Cardiac muscle cell (in vitro differentiated cells and primary cell): ENCODE measurements at regions not wholly inside any gene's neighbourhood (a gene's known extent, or its start where the extent isn't known, plus 50 kb on each side); places are given as distances from the start of the nearest gene placed in this dataset.

Experiments
- DNase-seq, 2 donors: peaks; one replicate each; pipeline versions ENCODE4 v3.0.0 to v3.0.0-alpha.2; 2010 to 2017; ENCODE audit warnings: low read depth in 1 of 2, low spot score in 1 of 2
- H3K27ac ChIP-seq: fragments of 200-600 bp; sonication (generic); 2 replicates; pipeline ENCODE4 v1.5.1; 2016
- H3K27me3 ChIP-seq: fragments of 200-600 bp; sonication (generic); 2 replicates; pipeline ENCODE4 v1.6.0; 2016; ENCODE audit warnings: control low read depth
- H3K36me3 ChIP-seq: fragments of 200-600 bp; sonication (generic); 2 replicates; pipeline ENCODE4 v1.5.1; 2016; ENCODE audit warnings: control low read depth
- H3K4me1 ChIP-seq: fragments of 200-600 bp; sonication (generic); 2 replicates; pipeline ENCODE4 v1.8.1; 2017; ENCODE audit warnings: low read depth, mild to moderate bottlenecking, mixed run types
- H3K4me3 ChIP-seq: fragments of 200-600 bp; sonication (generic); 2 replicates; pipeline ENCODE4 v1.5.1; 2016; ENCODE audit warnings: mild to moderate bottlenecking
- H3K9me3 ChIP-seq: fragments of 200-600 bp; sonication (generic); 2 replicates; pipeline ENCODE4 v1.5.1; 2017; ENCODE audit warnings: low read depth, mild to moderate bottlenecking, control low read depth
- TF ChIP-seq, protein P1 (sequence below): IDR thresholded peaks from 2 replicates; pipeline ENCODE4 v1.5.1; 2012; ENCODE audit warnings: low read depth, mild to moderate bottlenecking, low read length

DNA sequence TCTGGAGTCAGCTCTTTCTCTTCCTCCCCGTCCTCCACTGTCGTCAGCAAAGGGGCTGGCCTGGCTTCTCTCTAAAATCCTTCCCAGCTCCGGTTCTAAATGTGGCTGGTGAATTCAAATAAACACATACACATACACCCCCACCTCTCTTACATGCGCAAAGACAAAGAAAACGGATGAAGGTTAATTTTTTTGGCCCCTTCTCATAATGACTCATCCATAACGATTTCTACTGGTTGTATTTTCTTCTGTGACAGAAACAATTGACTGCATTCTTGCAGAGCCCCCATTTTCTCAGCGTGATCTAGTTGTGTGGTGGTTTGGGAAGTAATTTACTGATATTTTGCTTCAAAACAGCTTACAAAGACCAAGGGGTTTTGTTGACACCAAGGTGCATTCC, 130.0 kb upstream of the NTM start:
- no peak overlapping the region for H3K4me3 ChIP-seq
- no peak for DNase-seq
- H3K27ac ChIP-seq: no peak overlapping the region
- H3K27me3 ChIP-seq: no peaks in the 10 kb centered on the region
- TF ChIP-seq, protein P1, sequence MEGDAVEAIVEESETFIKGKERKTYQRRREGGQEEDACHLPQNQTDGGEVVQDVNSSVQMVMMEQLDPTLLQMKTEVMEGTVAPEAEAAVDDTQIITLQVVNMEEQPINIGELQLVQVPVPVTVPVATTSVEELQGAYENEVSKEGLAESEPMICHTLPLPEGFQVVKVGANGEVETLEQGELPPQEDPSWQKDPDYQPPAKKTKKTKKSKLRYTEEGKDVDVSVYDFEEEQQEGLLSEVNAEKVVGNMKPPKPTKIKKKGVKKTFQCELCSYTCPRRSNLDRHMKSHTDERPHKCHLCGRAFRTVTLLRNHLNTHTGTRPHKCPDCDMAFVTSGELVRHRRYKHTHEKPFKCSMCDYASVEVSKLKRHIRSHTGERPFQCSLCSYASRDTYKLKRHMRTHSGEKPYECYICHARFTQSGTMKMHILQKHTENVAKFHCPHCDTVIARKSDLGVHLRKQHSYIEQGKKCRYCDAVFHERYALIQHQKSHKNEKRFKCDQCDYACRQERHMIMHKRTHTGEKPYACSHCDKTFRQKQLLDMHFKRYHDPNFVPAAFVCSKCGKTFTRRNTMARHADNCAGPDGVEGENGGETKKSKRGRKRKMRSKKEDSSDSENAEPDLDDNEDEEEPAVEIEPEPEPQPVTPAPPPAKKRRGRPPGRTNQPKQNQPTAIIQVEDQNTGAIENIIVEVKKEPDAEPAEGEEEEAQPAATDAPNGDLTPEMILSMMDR: no peak
- peaks cover 22% of the 10 kb centered on the region for H3K4me1 ChIP-seq
- H3K36me3 ChIP-seq: no peaks in the 10 kb centered on the region
- H3K9me3 ChIP-seq: no peaks in the 10 kb centered on the region

DNA sequence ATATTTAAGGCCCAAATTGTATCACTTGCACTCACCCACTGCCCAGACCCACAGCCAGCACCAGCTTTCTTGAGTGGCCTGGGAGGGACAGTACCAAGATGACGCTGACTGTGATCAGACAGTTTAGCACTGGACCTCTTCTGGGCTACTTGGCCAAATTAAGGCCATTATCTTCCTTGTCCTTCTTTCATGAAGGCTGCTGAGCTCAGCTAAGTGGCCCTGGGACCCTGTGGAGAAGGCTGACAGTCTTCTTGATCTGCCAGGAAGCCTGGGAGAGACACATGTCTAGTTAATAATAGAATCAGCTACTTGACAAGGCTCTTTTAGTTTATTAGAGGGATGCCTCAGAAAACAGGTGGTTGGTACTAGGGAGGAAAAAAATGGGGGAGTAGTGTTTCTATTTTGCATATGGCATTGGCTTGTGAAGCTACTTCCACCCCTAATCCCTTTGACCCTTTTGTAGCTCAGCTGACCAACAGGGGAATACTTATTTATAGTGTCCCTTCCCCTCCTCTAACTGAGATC, 127.9 kb upstream of the NTM start:
- H3K4me1 ChIP-seq: peaks cover 22% of the 10 kb centered on the region
- no peaks in the 10 kb centered on the region for H3K9me3 ChIP-seq
- H3K27me3 ChIP-seq: peaks cover 4% of the 10 kb centered on the region
- no peak overlapping the region for H3K4me3 ChIP-seq
- H3K36me3 ChIP-seq: no peaks in the 10 kb centered on the region
- TF ChIP-seq, protein P1: no peak
- no peak for DNase-seq
- H3K27ac ChIP-seq: peak overlapping the region; percentile 18

DNA sequence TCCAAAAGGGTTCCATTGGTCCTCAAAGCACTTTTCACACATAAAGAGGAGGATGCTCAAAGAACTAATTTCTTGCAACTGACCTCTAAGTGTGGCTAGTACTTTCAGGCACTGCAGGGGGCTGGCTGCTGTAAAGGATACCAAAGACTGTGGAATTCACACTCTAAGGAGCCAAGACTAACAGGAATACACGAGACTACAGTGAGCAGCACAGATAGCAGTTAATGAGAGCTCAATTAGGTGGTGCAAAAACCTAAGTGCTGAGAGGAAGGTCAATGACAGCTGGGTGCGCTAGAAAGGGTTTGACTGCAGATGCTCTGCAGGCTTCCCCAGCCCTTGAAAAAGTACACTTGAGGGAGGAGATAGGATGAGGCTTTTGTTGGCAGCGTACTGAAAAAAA, 124.3 kb upstream of the NTM start:
- DNase-seq: no peak
- no peaks in the 10 kb centered on the region for H3K9me3 ChIP-seq
- H3K4me3 ChIP-seq: no peak overlapping the region
- H3K4me1 ChIP-seq: peaks cover 22% of the 10 kb centered on the region
- TF ChIP-seq, protein P1: no peak
- no peak overlapping the region for H3K27ac ChIP-seq
- no peaks in the 10 kb centered on the region for H3K36me3 ChIP-seq
- peaks cover 4% of the 10 kb centered on the region for H3K27me3 ChIP-seq

DNA sequence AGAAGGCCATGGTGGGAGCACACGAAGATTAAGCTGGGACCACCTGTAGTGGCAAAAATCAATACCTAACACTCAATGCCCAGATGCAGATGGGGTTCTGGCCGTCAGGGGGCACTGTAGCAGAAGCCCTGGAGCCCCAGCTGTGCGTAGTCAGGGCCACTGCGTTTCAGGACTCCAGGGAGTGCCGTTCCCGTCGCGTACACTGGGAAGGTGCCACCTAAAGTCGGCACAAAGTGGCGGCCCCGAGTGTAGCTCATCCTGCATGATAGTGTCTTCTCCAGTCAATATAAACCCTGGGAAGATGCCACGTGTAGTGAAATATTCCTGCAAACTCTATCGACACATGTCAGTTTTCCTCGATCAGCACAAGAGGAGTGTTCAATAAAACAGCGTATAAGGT, 123.8 kb upstream of the NTM start:
- no peak overlapping the region for H3K4me3 ChIP-seq
- TF ChIP-seq, protein P1: peak; percentile 57
- H3K9me3 ChIP-seq: no peaks in the 10 kb centered on the region
- DNase-seq: peak; percentile 19 to 80
- peaks cover 4% of the 10 kb centered on the region for H3K27me3 ChIP-seq
- no peak overlapping the region for H3K27ac ChIP-seq
- peaks cover 22% of the 10 kb centered on the region for H3K4me1 ChIP-seq
- H3K36me3 ChIP-seq: no peaks in the 10 kb centered on the region

DNA sequence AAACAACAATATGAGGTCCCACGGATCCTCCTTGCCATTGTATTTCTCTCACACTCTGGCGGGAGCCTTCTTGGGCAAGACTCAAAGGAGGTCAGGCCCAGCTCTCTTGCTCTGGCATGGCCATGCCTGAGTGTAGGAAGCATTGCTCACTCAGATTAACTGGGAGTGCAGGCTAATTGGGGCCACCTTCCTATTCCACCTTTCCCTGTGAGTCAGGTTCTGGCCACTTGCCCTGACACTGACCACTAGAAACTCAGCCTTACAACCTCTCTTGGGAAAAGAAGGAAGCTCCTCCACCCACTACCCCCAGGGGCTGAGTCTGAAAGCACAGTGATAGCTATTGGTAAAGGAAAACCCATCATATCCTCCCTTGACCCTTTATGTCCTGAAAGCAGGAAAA, 121.8 kb upstream of the NTM start:
- TF ChIP-seq, protein P1: no peak
- Histone ChIP-seq H3K36me3 (no peaks in the 10 kb centered on the region), H3K4me3 (no peak overlapping the region), H3K9me3 (no peaks in the 10 kb centered on the region), H3K4me1 (peaks cover 8% of the 10 kb centered on the region), H3K27me3 (peaks cover 4% of the 10 kb centered on the region), H3K27ac (no peak overlapping the region)
- peak in 1 of 2 donors; percentile 10 for DNase-seq
